ENCODE measurements at regions not wholly inside any gene's neighbourhood (a gene's known extent, or its start where the extent isn't known, plus 50 kb on each side); places are given as distances from the start of the nearest gene placed in this dataset.
"Not testable (repeated sequence)": the region's sequence is repeated elsewhere in the genome, so short reads cannot be mapped to it uniquely, and the experiment has no call there.

DNA sequence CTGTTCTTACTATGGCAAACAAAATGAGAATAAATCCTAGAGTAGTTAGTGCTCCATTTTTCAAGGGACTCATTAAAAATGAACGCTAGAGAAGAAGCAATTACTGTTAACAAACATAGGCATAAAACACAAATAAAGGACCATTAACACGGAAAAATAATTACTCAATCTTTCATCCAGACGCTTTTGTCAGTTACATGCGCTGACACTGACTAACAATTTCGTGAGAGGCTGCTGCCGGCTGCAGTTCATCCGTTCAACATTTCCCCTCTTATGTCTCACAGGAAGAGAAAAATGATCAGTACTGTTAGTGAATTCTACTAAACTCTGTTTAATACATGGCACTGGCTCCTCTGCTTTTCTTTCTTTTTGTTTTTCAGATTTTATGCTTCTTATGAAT lies 472.7 kb upstream of the FLRT2 start:
- Histone ChIP-seq H3K36me3 (no peaks in the 10 kb centered on the region), H3K27ac (no peak overlapping the region), H3K27me3 (no peaks in the 10 kb centered on the region), H3K4me3 (no peak overlapping the region), H4K20me1 (no peaks in the 10 kb centered on the region), H3K9ac (no peak overlapping the region), H3K4me1 (no peaks in the 10 kb centered on the region), H3K4me2 (no peak overlapping the region), H3K9me3 (replicated peaks in 1 of 11) (peaks cover 19 to 29% (median 26%) of the 10 kb centered on the region in 11 experiments)
- TF ChIP-seq Cebpa-rat (IDR thresholded peaks at IDR 0.05) = no peak

DNA sequence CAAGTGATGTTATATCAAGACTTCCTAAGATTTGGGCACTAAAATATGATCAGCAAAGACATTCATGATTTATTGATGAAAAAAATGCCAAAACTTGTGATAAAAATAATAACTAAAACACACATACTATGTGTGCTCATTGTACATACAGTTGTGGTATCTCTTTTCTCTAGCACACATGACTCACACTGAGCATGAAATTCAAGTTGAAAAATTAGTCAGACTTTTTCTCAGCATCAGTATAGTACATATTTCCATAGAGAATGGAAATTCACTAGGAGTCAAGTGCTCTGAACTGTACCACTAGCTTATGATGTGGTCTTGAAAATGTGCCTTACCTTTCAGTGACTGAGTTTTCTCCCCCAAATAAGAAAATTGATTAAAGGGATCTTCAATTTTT lies 471.8 kb upstream of the FLRT2 start:
- Histone ChIP-seq H3K4me1 (peaks cover 0 to under 1% (median 0%) of the 10 kb centered on the region in 10 experiments; a peak in 2 of 20 replicates), H3K4me2 (no peak overlapping the region), H3K36me3 (no peaks in the 10 kb centered on the region), H3K9me3 (replicated peaks in 1 of 11) (peaks cover 18 to 24% (median 22%) of the 10 kb centered on the region in 11 experiments), H3K4me3 (no peak overlapping the region), H4K20me1 (no peaks in the 10 kb centered on the region), H3K27ac (no peak overlapping the region), H3K9ac (no peak overlapping the region), H3K27me3 (no peaks in the 10 kb centered on the region)
- no peak for TF ChIP-seq Cebpa-rat (IDR thresholded peaks at IDR 0.05)

DNA sequence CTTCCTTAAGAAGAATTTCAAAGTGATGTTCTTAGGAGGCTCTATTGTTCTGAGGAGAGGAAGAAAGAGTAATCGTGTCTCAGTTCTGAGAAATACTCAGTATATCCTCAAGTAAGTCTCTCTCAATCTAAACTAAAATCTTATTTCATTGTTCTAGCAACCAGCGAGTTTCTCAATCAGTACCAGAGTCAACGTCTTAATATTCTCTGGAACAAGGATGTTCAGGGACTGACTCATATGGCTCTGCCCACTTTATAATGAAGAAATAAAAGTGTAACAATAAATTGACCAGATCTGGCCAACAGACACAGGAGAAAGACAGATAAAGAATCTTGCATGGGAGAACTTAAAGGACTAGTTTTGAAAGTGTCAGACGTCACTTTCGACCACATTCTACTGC lies 469.8 kb upstream of the FLRT2 start:
- Histone ChIP-seq H3K4me2 (no peak overlapping the region), H3K4me1 (peaks cover 0 to 11% (median 7%) of the 10 kb centered on the region in 10 experiments; a peak in 9 of 20 replicates), H3K4me3 (no peak overlapping the region), H3K9ac (no peak overlapping the region), H3K36me3 (no peaks in the 10 kb centered on the region), H3K27ac (no peak overlapping the region), H3K27me3 (no peaks in the 10 kb centered on the region), H3K9me3 (replicated peaks in 1 of 11) (peaks cover 0 to 5% (median 3%) of the 10 kb centered on the region in 11 experiments; a peak in 14 of 22 replicates), H4K20me1 (no peaks in the 10 kb centered on the region)
- TF ChIP-seq Cebpa-rat (IDR thresholded peaks at IDR 0.05) = no peak

DNA sequence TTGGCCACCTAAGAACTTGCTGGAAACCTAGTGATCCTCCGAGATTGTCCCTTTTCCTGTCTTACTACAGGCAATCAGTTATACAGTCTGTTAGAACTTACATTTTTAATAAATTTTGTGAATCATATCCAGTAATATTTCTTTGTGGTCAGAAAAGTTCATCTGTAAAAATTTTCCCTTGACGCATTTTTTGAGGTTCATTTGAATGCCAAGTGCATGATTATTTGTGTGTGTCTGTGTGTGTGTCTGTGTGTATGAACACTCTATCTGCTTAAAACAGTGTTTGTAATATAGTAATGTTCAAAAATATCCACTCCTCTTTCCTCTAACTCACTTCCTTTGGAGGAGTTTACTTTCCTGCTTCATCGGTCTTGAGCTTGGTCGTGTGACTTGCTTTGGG lies 468.7 kb upstream of the FLRT2 start:
- Histone ChIP-seq H3K27ac (no peak overlapping the region), H3K4me3 (no peak overlapping the region), H3K9ac (no peak overlapping the region), H3K36me3 (no peaks in the 10 kb centered on the region), H3K4me2 (no peak overlapping the region), H3K4me1 (peaks cover 0 to 11% (median 7%) of the 10 kb centered on the region in 10 experiments; a peak in 9 of 20 replicates), H3K27me3 (no peaks in the 10 kb centered on the region), H3K9me3 (replicated peaks in 1 of 11) (no peaks in the 10 kb centered on the region; a peak in 1 of 22 replicates), H4K20me1 (no peaks in the 10 kb centered on the region)
- TF ChIP-seq Cebpa-rat (IDR thresholded peaks at IDR 0.05) = no peak

DNA sequence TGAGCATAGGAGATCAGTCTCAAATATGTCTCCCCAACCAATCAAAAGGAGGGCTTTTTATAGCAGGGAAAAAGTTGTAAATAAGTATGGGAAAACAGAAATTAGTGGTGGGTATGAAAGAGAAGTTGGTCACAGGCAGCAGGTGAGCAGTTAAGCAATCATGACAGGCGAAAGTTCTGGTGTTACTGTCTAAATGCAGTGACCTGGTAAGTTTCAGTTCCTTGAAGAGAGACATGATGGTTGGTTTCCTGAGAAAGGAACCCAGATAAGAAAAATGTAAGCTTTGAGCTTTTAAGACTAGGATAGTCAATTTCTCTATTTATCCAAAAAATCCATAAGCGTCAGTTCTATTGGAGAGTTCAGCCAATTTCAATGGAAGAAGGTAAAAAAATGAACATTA lies 466.2 kb upstream of the FLRT2 start:
- Histone ChIP-seq H3K27ac (peak overlapping the region in 3 of 11 experiments; percentile 12 to 21 (median 17); a peak in 2 of 22 replicates), H3K27me3 (no peaks in the 10 kb centered on the region), H3K9ac (no peak overlapping the region), H3K9me3 (replicated peaks in 1 of 11) (no peaks in the 10 kb centered on the region; a peak in 1 of 22 replicates), H4K20me1 (no peaks in the 10 kb centered on the region), H3K4me2 (peak overlapping the region in 7 of 11 experiments; percentile 1 to 36 (median 6); a peak in 7 of 22 replicates), H3K4me1 (peaks cover 0 to 11% (median 7%) of the 10 kb centered on the region in 10 experiments; a peak in 9 of 20 replicates), H3K4me3 (no peak overlapping the region), H3K36me3 (no peaks in the 10 kb centered on the region)
- TF ChIP-seq Cebpa-rat (IDR thresholded peaks at IDR 0.05) = 0 out of 22 replicates have a peak, but pooled peaks of 1 of the 11 experiments have one; percentile 17

DNA sequence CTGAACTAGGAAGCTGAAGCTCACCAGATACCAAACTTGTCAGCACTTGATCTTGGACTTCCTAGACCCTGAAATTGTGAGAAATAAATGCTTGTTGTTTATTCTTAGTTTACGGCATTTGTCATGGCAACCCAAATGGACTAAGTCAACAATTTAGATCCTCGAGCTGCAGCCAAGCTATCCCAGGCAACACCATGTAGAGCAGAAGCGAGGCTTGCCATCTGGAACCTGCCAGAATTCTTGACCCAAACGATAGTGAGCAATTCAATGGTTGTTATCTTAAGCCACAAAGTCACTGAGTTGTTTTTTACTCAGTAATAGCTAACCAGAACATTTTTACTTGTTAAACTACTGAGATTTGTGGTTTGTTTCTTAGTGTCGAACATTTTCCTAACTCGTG lies 458.5 kb upstream of the FLRT2 start:
- H3K4me2 ChIP-seq = no peak overlapping the region
- H3K27ac ChIP-seq = no peak overlapping the region
- H3K9me3 ChIP-seq (replicated peaks in 1 of 11) = no peaks in the 10 kb centered on the region
- no peaks in the 10 kb centered on the region for H3K4me1 ChIP-seq
- no peaks in the 10 kb centered on the region for H4K20me1 ChIP-seq
- no peak for TF ChIP-seq Cebpa-rat (IDR thresholded peaks at IDR 0.05)
- H3K27me3 ChIP-seq = no peaks in the 10 kb centered on the region
- no peak overlapping the region for H3K9ac ChIP-seq
- no peak overlapping the region for H3K4me3 ChIP-seq
- no peaks in the 10 kb centered on the region for H3K36me3 ChIP-seq

DNA sequence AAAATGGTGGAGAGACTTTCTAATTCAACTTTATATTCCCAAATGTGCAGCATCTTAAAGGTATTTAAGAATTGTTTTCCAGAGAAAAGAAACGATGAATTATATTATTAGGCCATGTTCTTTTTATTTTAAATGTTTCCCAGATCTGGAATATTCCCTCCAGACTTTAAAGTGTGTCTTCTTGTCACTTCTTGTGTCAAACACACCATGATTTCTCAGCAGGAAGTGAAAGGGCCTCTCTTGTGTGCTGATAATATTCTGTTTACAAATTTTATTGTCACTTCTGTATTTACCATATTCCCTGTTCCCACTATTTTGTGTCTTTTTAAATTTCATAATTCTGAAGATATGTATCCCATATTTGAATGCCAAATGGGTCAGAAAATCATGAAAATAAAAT lies 455.0 kb upstream of the FLRT2 start:
- Histone ChIP-seq H3K4me2 (no peak overlapping the region), H3K27me3 (no peaks in the 10 kb centered on the region), H3K36me3 (no peaks in the 10 kb centered on the region), H3K4me3 (no peak overlapping the region), H3K9ac (no peak overlapping the region), H3K9me3 (replicated peaks in 1 of 11) (no peaks in the 10 kb centered on the region), H4K20me1 (no peaks in the 10 kb centered on the region), H3K27ac (no peak overlapping the region), H3K4me1 (no peaks in the 10 kb centered on the region)
- no peak for TF ChIP-seq Cebpa-rat (IDR thresholded peaks at IDR 0.05)

DNA sequence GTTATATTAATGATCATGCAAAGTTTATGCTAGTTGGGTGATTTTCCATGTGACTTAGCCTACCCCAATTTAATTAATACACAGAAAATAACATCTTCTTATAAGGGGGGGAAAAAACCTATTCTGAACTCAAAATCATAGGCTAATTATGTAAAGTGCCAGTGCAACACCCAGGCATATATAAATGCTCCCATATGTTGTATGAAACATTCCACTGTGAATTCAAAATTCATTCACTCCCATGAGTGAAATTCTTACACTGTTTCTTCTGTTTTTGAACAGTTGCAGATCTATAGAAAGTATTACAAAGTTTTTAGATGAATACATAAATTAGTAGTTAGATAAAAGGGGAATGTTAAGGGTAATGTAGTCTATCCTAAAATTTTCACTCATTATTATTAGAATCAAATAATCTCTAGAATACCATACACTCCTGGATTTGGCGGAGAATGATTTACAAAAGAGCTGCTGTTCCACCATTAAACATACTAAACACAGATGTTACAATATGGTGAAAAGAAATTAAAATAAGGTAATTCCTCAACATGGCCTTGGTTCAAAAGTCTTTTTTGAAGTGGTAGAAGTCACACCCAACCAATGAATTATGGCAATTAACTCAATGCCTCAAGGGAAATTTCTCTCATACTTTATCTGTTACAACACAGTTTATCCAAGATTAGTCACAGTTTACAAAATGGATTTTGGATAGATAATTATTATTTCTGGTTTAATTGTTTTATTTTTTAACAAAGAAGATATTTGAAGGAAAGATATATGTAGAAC lies 454.1 kb upstream of the FLRT2 start:
- no peak overlapping the region for H3K4me3 ChIP-seq
- no peaks in the 10 kb centered on the region for H3K27me3 ChIP-seq
- H3K9ac ChIP-seq = no peak overlapping the region
- no peaks in the 10 kb centered on the region for H3K36me3 ChIP-seq
- no peak overlapping the region for H3K4me2 ChIP-seq
- no peaks in the 10 kb centered on the region for H4K20me1 ChIP-seq
- no peaks in the 10 kb centered on the region for H3K4me1 ChIP-seq
- no peak for TF ChIP-seq Cebpa-rat (IDR thresholded peaks at IDR 0.05)
- H3K27ac ChIP-seq = no peak overlapping the region
- H3K9me3 ChIP-seq (replicated peaks in 1 of 11) = no peaks in the 10 kb centered on the region

DNA sequence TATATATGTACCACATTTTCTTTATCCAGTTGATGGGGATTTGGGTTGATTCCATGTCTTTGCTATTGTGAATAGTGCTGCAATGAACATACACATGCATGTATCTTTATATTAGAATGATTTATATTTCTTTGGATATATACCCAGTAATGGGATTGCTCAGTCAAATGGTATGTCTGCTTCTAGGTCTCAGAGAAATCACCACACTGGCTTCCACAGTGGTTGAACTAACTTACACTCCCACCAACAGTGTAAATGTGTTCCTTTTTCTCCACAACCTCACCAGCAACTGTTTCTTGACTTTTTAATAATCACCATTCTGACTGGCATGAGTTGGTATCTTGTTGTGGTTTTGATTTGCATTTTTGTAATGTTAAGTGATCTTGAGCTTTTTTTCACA lies 452.2 kb upstream of the FLRT2 start:
- not testable (repeated sequence) for H3K36me3 ChIP-seq; H3K27me3 ChIP-seq; H3K4me3 ChIP-seq; H3K9ac ChIP-seq; H3K4me1 ChIP-seq; H3K4me2 ChIP-seq; H4K20me1 ChIP-seq; H3K27ac ChIP-seq; H3K9me3 ChIP-seq (replicated peaks in 1 of 11)

All from BLaER1 treated with 17β-estradiol and CSF1 and Interleukin-3, amounts not matched to agents 10 nM and 100 nM (cell line).